ENCODE measurements at regions not wholly inside any gene's neighbourhood (a gene's known extent, or its start where the extent isn't known, plus 50 kb on each side); places are given as distances from the start of the nearest gene placed in this dataset.

DNA sequence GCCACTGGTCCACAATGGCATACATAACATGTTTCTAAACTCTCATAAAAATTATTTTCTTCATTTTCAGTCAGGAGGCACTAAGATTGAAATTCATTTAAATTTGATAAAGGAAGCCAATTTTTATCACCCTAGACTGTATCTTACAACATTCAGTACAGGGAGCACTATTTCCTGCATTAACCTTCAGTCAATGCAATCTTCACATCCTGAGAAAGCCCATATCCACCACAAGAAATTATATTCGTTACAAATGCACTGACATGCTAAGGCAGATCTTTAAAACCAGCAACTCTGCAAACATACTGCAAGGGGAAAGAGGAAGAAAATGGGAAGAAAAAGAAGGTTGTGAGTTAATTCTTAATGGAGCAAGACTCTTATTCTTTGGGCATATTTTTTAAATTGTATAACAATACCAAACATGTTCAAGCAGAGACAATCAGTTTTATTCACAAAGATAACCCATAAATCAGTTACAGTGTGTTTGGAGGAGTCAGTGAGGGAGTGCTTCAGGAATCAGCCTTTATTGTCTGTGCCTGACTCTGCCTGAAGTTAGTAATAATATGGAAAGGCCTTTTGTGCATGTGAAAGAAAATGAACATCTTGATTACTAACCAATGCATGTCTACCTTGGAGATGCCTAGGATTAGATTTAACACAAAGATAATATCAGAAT is 370.1 kb downstream of the FBXO15 start:
- no peaks in the 10 kb centered on the region for H3K79me2 ChIP-seq (ENCODE audit: insufficient read depth, low read length)
- no peak overlapping the region for H3T11ph ChIP-seq (ENCODE audit: low read length)
- no peak overlapping the region for H2AFZ ChIP-seq (ENCODE audit: low read length)
- H2BK5ac ChIP-seq (ENCODE audit: insufficient read length, low read length), result no peak overlapping the region
- H3K14ac ChIP-seq (ENCODE audit: insufficient read depth, low read length), result no peak overlapping the region
- no peak overlapping the region for H3K4me2 ChIP-seq (ENCODE audit: insufficient read depth, insufficient read length, low read length)
- H3K27me3 Mint-ChIP-seq (ENCODE audit: low read depth), result no peaks in the 10 kb centered on the region
- H4K5ac ChIP-seq (ENCODE audit: insufficient read length, low read depth, low read length), result no peak overlapping the region
- H3K9me3 ChIP-seq (ENCODE audit: control insufficient read depth, low read depth, low read length), result no peaks in the 10 kb centered on the region
- H3K4me1 ChIP-seq (ENCODE audit: insufficient read depth, low read length), result no peaks in the 10 kb centered on the region; the same call in 1 of the 2 replicates
- H3K56ac ChIP-seq (ENCODE audit: insufficient read length, low read depth, low read length), result no peak overlapping the region
- no peak overlapping the region for H3K9ac ChIP-seq (ENCODE audit: extremely low read depth, insufficient read length, low read length)
- H3K23ac ChIP-seq (ENCODE audit: insufficient read length, low read depth, low read length), result no peak overlapping the region
- H3K79me1 ChIP-seq (ENCODE audit: insufficient read depth, low read depth, low read length, poor library complexity, severe bottlenecking), result no peaks in the 10 kb centered on the region
- no peak overlapping the region for H2BK15ac ChIP-seq (ENCODE audit: low read depth, low read length)
- H2BK12ac ChIP-seq (ENCODE audit: insufficient read length, low read depth, low read length), result no peak overlapping the region
- no peaks in the 10 kb centered on the region for H3K36me3 Mint-ChIP-seq (ENCODE audit: insufficient read depth in 1 of 3, low read depth in 3 of 3)
- H3K23me2 ChIP-seq (ENCODE audit: insufficient read length, low read depth, low read length, poor library complexity, severe bottlenecking), result no peaks in the 10 kb centered on the region
- TF ChIP-seq CTCF (conservative IDR thresholded peaks at IDR 0.05), result no peak
- H3K27me3 ChIP-seq (ENCODE audit: insufficient read depth, low read length), result no peaks in the 10 kb centered on the region
- H3K4me3 Mint-ChIP-seq, result no peak overlapping the region
- WGBS (ENCODE audit: extremely low coverage, insufficient read length, low lambda C conversion rate), result no CpG with 5 or more reads among the region's 1 CpG
- H3K27ac Mint-ChIP-seq, result no peak overlapping the region
- peaks cover 17 to 18% of the 10 kb centered on the region in 2 experiments for H3K4me1 Mint-ChIP-seq
- H4K20me1 ChIP-seq (ENCODE audit: control insufficient read depth, insufficient read depth, insufficient read length), result no peaks in the 10 kb centered on the region
- H2BK20ac ChIP-seq (ENCODE audit: low read depth, low read length, poor library complexity, severe bottlenecking), result no peak overlapping the region
- H2AK5ac ChIP-seq (ENCODE audit: insufficient read length, low read length), result no peak overlapping the region
- no peak overlapping the region for H3K18ac ChIP-seq (ENCODE audit: insufficient read length, low read depth, low read length)
- no peak overlapping the region for H3K4ac ChIP-seq (ENCODE audit: low read depth, low read length)
- H2BK120ac ChIP-seq (ENCODE audit: low read depth, low read length, poor library complexity, severe bottlenecking), result no peak overlapping the region
- no peak overlapping the region for H4K8ac ChIP-seq (replicated peaks; ENCODE audit: insufficient read length, low read depth, low read length)
- H3K27ac ChIP-seq (ENCODE audit: insufficient read length, low read depth, low read length), result no peak overlapping the region
- no peak for DNase-seq
- no peaks in the 10 kb centered on the region for H3K9me3 Mint-ChIP-seq
- no peak overlapping the region for H4K91ac ChIP-seq (ENCODE audit: insufficient read length, low read depth, low read length)

Data from H9 (cell line).